Activated CD4-positive, CD25-positive, alpha-beta regulatory T cell treated with anti-CD3 and anti-CD28 coated beads, Interleukin-2, amount 50 U/mL, for 16 hours (primary cell): ENCODE measurements at regions not wholly inside any gene's neighbourhood (a gene's known extent, or its start where the extent isn't known, plus 50 kb on each side); places are given as distances from the start of the nearest gene placed in this dataset.

ENCODE experiments used
- DNase-seq: peaks from one replicate; pipeline ENCODE4 v3.0.0-alpha.2; 2020; ENCODE audit warnings: low read depth, low spot score

GRCh38 chr11:104529906-104530305 is 366.0 kb upstream of the PDGFD start:
- DNase-seq: no peak

GRCh38 chr11:104529213-104529612 is 365.3 kb upstream of the PDGFD start:
- no peak for DNase-seq

GRCh38 chr11:104526006-104526405 is 362.1 kb upstream of the PDGFD start:
- DNase-seq: no peak

GRCh38 chr11:104525416-104525815 is 361.5 kb upstream of the PDGFD start:
- no peak for DNase-seq

GRCh38 chr11:104524254-104524653 is 360.3 kb upstream of the PDGFD start:
- no peak for DNase-seq

GRCh38 chr11:104523611-104524010 is 359.7 kb upstream of the PDGFD start:
- DNase-seq: no peak

- DNase-seq: no peak
Observed at GRCh38 chr11:104522650-104523049, 358.7 kb upstream of the PDGFD start.

- no peak for DNase-seq
Observed at GRCh38 chr11:104522123-104522522, 358.2 kb upstream of the PDGFD start.

- no peak for DNase-seq
Observed at GRCh38 chr11:104510169-104510568, 346.2 kb upstream of the PDGFD start.

- no peak for DNase-seq
Observed at GRCh38 chr11:104490182-104490581, 326.2 kb upstream of the PDGFD start.

GRCh38 chr11:104488561-104488960 is 324.6 kb upstream of the PDGFD start:
- DNase-seq: no peak

- no peak for DNase-seq
Observed at GRCh38 chr11:104487046-104487806, 323.3 kb upstream of the PDGFD start.

- DNase-seq: no peak
Observed at GRCh38 chr11:104484804-104485554, 321.0 kb upstream of the PDGFD start.

GRCh38 chr11:104476898-104477297 is 313.0 kb upstream of the PDGFD start:
- no peak for DNase-seq

- no peak for DNase-seq
Observed at GRCh38 chr11:104476454-104476853, 312.5 kb upstream of the PDGFD start.

GRCh38 chr11:104467404-104467803 is 303.5 kb upstream of the PDGFD start:
- no peak for DNase-seq

GRCh38 chr11:104465321-104465720 is 301.4 kb upstream of the PDGFD start:
- DNase-seq: no peak

GRCh38 chr11:104464691-104465090 is 300.7 kb upstream of the PDGFD start:
- no peak for DNase-seq

- DNase-seq: no peak
Observed at GRCh38 chr11:104462341-104462740, 298.4 kb upstream of the PDGFD start.

GRCh38 chr11:104451197-104451893 is 287.4 kb upstream of the PDGFD start:
- no peak for DNase-seq

- DNase-seq: no peak
Observed at GRCh38 chr11:104443387-104443786, 279.4 kb upstream of the PDGFD start.

GRCh38 chr11:104442321-104442720 is 278.4 kb upstream of the PDGFD start:
- no peak for DNase-seq

GRCh38 chr11:104435494-104435893 is 271.5 kb upstream of the PDGFD start:
- DNase-seq: no peak
